ENCODE measurements at regions not wholly inside any gene's neighbourhood (a gene's known extent, or its start where the extent isn't known, plus 50 kb on each side); places are given as distances from the start of the nearest gene placed in this dataset.
A peak's percentile ranks its signal among the peaks of the same experiment; 100 is the strongest.

DNA sequence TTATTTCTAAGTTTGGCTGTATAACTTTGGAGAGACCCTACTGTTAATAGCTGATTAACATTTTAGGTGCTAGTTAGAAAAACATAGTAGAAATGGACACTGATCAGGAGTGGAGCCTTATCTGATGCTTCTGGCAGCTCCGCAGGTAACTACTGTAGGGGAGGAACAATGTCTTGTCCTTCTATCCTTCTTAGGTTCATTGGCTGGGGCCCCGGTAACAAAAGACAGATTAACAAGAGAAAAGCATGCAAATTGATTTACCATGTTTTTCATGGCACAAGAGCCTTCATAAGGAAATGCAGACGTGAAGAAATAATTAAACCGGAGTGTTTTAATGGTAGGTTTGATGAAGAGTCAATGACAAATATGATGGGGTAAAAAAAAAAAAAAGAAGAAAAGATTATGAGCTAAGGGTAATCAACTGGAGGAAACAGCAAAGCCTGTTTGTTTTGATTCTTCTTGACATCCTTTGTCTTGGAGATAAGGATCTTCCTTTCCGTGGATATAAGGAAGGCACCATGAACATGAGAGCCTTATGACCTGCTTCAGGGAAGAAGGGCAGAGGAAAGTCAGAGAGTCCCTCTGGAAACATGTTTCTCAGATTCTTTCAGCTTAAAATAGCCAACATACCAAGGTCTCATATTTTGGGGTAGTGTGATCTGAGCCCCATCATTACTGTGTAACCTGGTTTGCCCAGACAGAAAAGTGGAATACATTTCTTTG lies 62.4 kb upstream of the GCFC2 start:
- peaks cover 47% of the 10 kb centered on the region for H3K4me1 Mint-ChIP-seq
- CTCF ChIA-PET = interaction anchor here (1.6 kb wide), 1 partner anchor 96 kb away, joined by 4 read pairs; no protein-coding TSS in a partner anchor
- DNase-seq (ENCODE audit: low spot score) = peak; percentile 16
- POLR2A ChIA-PET = no interaction called here
- peak overlapping the region; percentile 48 for H3K4me3 Mint-ChIP-seq
- H3K27ac Mint-ChIP-seq = peak overlapping the region; percentile 25; the same call in 1 of the 2 replicates
- 0 out of 2 replicates have a peak, but pooled peaks cover 3% of the 10 kb centered on the region for H3K36me3 Mint-ChIP-seq
- no peak for TF ChIP-seq JAZF1 (CRISPR knock-in tag; IDR thresholded peaks at IDR 0.05)
- no peaks in the 10 kb centered on the region for H3K27me3 Mint-ChIP-seq (ENCODE audit: low read depth)
- peak; percentile 92 for ATAC-seq
- peaks cover 8% of the 10 kb centered on the region for H3K9me3 Mint-ChIP-seq

DNA sequence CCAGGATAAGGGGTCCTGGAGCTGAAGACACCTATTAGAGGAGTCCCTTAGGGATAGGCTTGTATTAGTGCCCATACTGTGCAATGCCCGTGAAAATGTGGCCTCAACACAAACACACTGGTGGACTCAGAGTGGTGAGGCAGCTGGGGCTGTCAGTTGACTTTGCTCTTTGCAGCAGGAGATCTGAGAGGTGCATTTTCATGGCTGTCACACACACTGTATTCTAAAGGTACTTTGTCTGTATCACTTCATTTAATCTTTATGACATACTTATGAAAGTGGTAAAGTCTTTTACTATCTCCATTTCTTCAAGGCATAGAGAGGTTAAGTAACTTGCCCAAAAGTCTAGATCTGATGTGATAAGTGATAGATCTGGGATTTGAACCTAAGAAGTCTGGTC lies 55.1 kb upstream of the GCFC2 start:
- TF ChIP-seq SMAD4 (CRISPR knock-in tag; IDR thresholded peaks at IDR 0.05) (no peak), ESRRA (CRISPR knock-in tag; IDR thresholded peaks at IDR 0.05; ENCODE audit: borderline replicate concordance) (no peak), ZNF232 (CRISPR knock-in tag; IDR thresholded peaks at IDR 0.05) (no peak), ZNF396 (CRISPR knock-in tag; IDR thresholded peaks at IDR 0.05; ENCODE audit: borderline replicate concordance) (no peak), GABPB1 (CRISPR knock-in tag; IDR thresholded peaks at IDR 0.05) (no peak), ATF1 (CRISPR knock-in tag; IDR thresholded peaks at IDR 0.05) (no peak), RELA (CRISPR knock-in tag; IDR thresholded peaks at IDR 0.05; ENCODE audit: borderline replicate concordance) (no peak), NFATC4 (CRISPR knock-in tag; IDR thresholded peaks at IDR 0.05) (no peak), ZNF423 (CRISPR knock-in tag; IDR thresholded peaks at IDR 0.05) (no peak)
- TF ChIP-seq, protein P1, sequence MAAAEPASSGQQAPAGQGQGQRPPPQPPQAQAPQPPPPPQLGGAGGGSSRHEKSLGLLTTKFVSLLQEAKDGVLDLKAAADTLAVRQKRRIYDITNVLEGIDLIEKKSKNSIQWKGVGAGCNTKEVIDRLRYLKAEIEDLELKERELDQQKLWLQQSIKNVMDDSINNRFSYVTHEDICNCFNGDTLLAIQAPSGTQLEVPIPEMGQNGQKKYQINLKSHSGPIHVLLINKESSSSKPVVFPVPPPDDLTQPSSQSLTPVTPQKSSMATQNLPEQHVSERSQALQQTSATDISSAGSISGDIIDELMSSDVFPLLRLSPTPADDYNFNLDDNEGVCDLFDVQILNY (CRISPR knock-in tag; IDR thresholded peaks at IDR 0.05) = no peak
- TF ChIP-seq, protein P2, sequence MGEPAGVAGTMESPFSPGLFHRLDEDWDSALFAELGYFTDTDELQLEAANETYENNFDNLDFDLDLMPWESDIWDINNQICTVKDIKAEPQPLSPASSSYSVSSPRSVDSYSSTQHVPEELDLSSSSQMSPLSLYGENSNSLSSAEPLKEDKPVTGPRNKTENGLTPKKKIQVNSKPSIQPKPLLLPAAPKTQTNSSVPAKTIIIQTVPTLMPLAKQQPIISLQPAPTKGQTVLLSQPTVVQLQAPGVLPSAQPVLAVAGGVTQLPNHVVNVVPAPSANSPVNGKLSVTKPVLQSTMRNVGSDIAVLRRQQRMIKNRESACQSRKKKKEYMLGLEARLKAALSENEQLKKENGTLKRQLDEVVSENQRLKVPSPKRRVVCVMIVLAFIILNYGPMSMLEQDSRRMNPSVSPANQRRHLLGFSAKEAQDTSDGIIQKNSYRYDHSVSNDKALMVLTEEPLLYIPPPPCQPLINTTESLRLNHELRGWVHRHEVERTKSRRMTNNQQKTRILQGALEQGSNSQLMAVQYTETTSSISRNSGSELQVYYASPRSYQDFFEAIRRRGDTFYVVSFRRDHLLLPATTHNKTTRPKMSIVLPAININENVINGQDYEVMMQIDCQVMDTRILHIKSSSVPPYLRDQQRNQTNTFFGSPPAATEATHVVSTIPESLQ (CRISPR knock-in tag; IDR thresholded peaks at IDR 0.05) = no peak
- H3K9me3 Mint-ChIP-seq = 0 out of 2 replicates have a peak, but pooled peaks cover 4% of the 10 kb centered on the region
- POLR2A ChIA-PET = interaction anchor here (0.5 kb wide), 1 partner anchor 232 kb away, joined by 3 read pairs; no protein-coding TSS in a partner anchor

DNA sequence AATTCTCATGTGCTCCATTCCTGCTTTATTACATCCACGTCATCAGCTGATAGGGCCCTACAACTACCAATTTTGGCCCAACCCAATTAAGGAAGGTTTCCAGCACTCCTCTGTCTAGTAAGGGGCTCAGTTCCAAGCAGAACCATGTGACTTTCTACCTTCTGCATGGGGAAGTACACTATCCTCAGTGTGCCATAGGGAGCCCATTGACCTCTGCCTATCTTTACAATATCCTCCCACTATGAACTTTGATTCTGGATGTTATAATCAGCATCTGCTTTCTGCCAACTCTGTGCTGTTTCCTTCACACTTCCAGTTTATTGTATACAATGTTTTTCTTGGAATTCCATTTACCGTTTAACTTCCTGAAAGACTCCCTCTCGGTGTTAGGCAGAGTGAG lies 53.9 kb upstream of the GCFC2 start:
- ChIA-PET CTCF (no interaction called here), POLR2A (no interaction called here)
- ATAC-seq = no peak

More for the DNA sequence above, 55.1 kb upstream of the GCFC2 start:
- no peak for ATAC-seq
- Mint-ChIP-seq H3K27ac (no peak overlapping the region), H3K4me3 (no peak overlapping the region), H3K36me3 (no peaks in the 10 kb centered on the region), H3K27me3 (ENCODE audit: low read depth) (no peaks in the 10 kb centered on the region), H3K4me1 (no peaks in the 10 kb centered on the region)
- CTCF ChIA-PET = no interaction called here
- no peak for DNase-seq (ENCODE audit: low spot score)

More for the DNA sequence above, 53.9 kb upstream of the GCFC2 start:
- TF ChIP-seq NR3C1 (CRISPR knock-in tag; conservative IDR thresholded peaks at IDR 0.05; ENCODE audit: low read depth) (no peak), CREM (CRISPR knock-in tag; IDR thresholded peaks at IDR 0.05) (no peak), TEAD4 (CRISPR knock-in tag; IDR thresholded peaks at IDR 0.05) (no peak), ZNF232 (CRISPR knock-in tag; IDR thresholded peaks at IDR 0.05) (no peak), TCF7 (CRISPR knock-in tag; IDR thresholded peaks at IDR 0.05; ENCODE audit: low read depth) (no peak), TEAD1 (CRISPR knock-in tag; IDR thresholded peaks at IDR 0.05) (no peak), EMX1 (CRISPR knock-in tag; IDR thresholded peaks at IDR 0.05) (no peak), ZNF416 (CRISPR knock-in tag; IDR thresholded peaks at IDR 0.05) (no peak), ZNF263 (CRISPR knock-in tag; IDR thresholded peaks at IDR 0.05; ENCODE audit: low read depth) (no peak)
- TF ChIP-seq, protein P3, sequence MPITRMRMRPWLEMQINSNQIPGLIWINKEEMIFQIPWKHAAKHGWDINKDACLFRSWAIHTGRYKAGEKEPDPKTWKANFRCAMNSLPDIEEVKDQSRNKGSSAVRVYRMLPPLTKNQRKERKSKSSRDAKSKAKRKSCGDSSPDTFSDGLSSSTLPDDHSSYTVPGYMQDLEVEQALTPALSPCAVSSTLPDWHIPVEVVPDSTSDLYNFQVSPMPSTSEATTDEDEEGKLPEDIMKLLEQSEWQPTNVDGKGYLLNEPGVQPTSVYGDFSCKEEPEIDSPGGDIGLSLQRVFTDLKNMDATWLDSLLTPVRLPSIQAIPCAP (CRISPR knock-in tag; IDR thresholded peaks at IDR 0.05) = no peak
- TF ChIP-seq, protein P4, sequence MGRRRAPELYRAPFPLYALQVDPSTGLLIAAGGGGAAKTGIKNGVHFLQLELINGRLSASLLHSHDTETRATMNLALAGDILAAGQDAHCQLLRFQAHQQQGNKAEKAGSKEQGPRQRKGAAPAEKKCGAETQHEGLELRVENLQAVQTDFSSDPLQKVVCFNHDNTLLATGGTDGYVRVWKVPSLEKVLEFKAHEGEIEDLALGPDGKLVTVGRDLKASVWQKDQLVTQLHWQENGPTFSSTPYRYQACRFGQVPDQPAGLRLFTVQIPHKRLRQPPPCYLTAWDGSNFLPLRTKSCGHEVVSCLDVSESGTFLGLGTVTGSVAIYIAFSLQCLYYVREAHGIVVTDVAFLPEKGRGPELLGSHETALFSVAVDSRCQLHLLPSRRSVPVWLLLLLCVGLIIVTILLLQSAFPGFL (CRISPR knock-in tag; IDR thresholded peaks at IDR 0.05; ENCODE audit: borderline replicate concordance) = no peak
- no peak overlapping the region for H3K4me3 Mint-ChIP-seq
- H3K9me3 Mint-ChIP-seq = 0 out of 2 replicates have a peak, but pooled peaks cover 4% of the 10 kb centered on the region
- H3K27ac Mint-ChIP-seq = no peak overlapping the region
- no peaks in the 10 kb centered on the region for H3K27me3 Mint-ChIP-seq (ENCODE audit: low read depth)
- no peaks in the 10 kb centered on the region for H3K4me1 Mint-ChIP-seq
- no peaks in the 10 kb centered on the region for H3K36me3 Mint-ChIP-seq
- DNase-seq (ENCODE audit: low spot score) = no peak
